ENCODE measurements at regions not wholly inside any gene's neighbourhood (a gene's known extent, or its start where the extent isn't known, plus 50 kb on each side); places are given as distances from the start of the nearest gene placed in this dataset.

DNA sequence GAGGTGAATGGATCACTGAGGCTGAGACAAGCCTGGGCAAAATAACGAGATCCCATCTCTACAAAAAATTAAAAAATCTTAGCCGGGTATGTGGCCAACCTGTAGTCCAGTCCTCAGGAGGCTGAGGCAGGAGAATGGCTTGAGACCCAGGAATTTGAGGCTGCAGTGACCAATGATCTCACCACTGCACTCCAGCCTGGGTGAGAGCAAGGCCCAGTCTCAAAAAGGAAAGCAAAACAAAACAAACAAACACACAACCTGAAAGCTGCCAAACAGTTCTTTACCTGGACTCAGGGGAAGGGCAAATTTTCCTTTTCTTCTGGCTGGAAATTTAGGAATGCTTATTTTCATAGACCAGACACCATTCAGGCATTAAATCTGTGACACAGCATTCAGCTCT, 163.1 kb upstream of the FAT1 start:
- Histone ChIP-seq H3K4me1 (no peaks in the 10 kb centered on the region), H3K36me3 (no peaks in the 10 kb centered on the region), H3K9me3 (no peaks in the 10 kb centered on the region), H3K27ac (no peak overlapping the region), H3K4me3 (no peak overlapping the region), H3K27me3 (no peaks in the 10 kb centered on the region)
- TF ChIP-seq, protein P1, sequence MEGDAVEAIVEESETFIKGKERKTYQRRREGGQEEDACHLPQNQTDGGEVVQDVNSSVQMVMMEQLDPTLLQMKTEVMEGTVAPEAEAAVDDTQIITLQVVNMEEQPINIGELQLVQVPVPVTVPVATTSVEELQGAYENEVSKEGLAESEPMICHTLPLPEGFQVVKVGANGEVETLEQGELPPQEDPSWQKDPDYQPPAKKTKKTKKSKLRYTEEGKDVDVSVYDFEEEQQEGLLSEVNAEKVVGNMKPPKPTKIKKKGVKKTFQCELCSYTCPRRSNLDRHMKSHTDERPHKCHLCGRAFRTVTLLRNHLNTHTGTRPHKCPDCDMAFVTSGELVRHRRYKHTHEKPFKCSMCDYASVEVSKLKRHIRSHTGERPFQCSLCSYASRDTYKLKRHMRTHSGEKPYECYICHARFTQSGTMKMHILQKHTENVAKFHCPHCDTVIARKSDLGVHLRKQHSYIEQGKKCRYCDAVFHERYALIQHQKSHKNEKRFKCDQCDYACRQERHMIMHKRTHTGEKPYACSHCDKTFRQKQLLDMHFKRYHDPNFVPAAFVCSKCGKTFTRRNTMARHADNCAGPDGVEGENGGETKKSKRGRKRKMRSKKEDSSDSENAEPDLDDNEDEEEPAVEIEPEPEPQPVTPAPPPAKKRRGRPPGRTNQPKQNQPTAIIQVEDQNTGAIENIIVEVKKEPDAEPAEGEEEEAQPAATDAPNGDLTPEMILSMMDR (IDR thresholded peaks at IDR 0.05): no peak
- TF ChIP-seq EP300 (IDR thresholded peaks at IDR 0.05; ENCODE audit: low read depth) (no peak), POLR2A (IDR thresholded peaks at IDR 0.05) (no peak), POLR2AphosphoS5 (IDR thresholded peaks at IDR 0.05) (no peak)
- in situ Hi-C loops (cut with MboI; ENCODE audit: low pct_ligation_motif_present in 1 of 4, low pct_unique_long_range_greater_than_20kb in 1 of 4, low sequenced_read_pairs in 3 of 4): no loop called here
- no peak for DNase-seq
- WGBS, 2 donors (ENCODE audit: low coverage in 1 of 2): 80 to 100% methylated on average over 2 of the region's 2 CpGs
- intact Hi-C loops (cut with DNase I; ENCODE audit: low total_unique reads): no loop called here

- WGBS, 2 donors (ENCODE audit: low coverage in 1 of 2): 75 to 86% methylated on average over 5 to 6 of the region's 6 CpGs
- DNase-seq: no peak
These were observed 163.6 kb upstream of the FAT1 start for GRCh38 chr4:186887291-186887700.

DNA sequence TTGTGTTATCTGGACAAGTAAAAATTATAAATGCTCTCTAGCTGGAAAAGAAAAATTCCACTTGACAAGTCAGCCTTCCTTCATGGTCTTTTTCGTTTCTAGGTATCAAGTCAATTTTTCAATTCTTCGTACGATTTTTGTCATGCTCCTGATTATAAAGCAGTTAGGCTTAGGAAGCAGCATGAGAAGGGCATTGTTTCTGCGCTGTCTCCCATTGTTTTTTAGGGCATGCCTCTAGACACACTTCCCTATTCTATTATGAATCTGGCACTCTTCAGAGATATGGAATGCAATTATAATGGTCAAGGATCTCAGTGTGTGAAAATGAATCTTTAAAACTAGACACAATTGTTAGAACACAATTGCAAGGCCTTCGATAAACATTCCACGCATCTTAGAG, 164.1 kb upstream of the FAT1 start:
- in situ Hi-C loops (cut with MboI; ENCODE audit: low pct_ligation_motif_present in 1 of 4, low pct_unique_long_range_greater_than_20kb in 1 of 4, low sequenced_read_pairs in 3 of 4): no loop called here
- DNase-seq: no peak
- TF ChIP-seq, protein P1 (IDR thresholded peaks at IDR 0.05): no peak
- TF ChIP-seq POLR2AphosphoS5 (IDR thresholded peaks at IDR 0.05): no peak
- TF ChIP-seq EP300 (IDR thresholded peaks at IDR 0.05; ENCODE audit: low read depth): no peak
- Histone ChIP-seq H3K36me3 (no peaks in the 10 kb centered on the region), H3K27ac (no peak overlapping the region), H3K9me3 (no peaks in the 10 kb centered on the region), H3K4me3 (no peak overlapping the region), H3K27me3 (no peaks in the 10 kb centered on the region), H3K4me1 (no peaks in the 10 kb centered on the region)
- intact Hi-C loops (cut with DNase I; ENCODE audit: low total_unique reads): no loop called here
- 83 to 89% methylated on average over 6 of the region's 6 CpGs for WGBS, 2 donors (ENCODE audit: low coverage in 1 of 2)

More at GRCh38 chr4:186887291-186887700, 163.6 kb upstream of the FAT1 start:
- Histone ChIP-seq H3K27ac (no peak overlapping the region), H3K4me3 (no peak overlapping the region), H3K9me3 (no peaks in the 10 kb centered on the region), H3K36me3 (no peaks in the 10 kb centered on the region), H3K4me1 (no peaks in the 10 kb centered on the region), H3K27me3 (no peaks in the 10 kb centered on the region)
- intact Hi-C loops (cut with DNase I; ENCODE audit: low total_unique reads) (no loop called here), in situ Hi-C loops (cut with MboI; ENCODE audit: low pct_ligation_motif_present in 1 of 4, low pct_unique_long_range_greater_than_20kb in 1 of 4, low sequenced_read_pairs in 3 of 4) (no loop called here)
- TF ChIP-seq POLR2AphosphoS5 (IDR thresholded peaks at IDR 0.05): no peak
- no peak for TF ChIP-seq POLR2A (IDR thresholded peaks at IDR 0.05)
- no peak for TF ChIP-seq EP300 (IDR thresholded peaks at IDR 0.05; ENCODE audit: low read depth)
- TF ChIP-seq, protein P1 (IDR thresholded peaks at IDR 0.05): no peak

DNA sequence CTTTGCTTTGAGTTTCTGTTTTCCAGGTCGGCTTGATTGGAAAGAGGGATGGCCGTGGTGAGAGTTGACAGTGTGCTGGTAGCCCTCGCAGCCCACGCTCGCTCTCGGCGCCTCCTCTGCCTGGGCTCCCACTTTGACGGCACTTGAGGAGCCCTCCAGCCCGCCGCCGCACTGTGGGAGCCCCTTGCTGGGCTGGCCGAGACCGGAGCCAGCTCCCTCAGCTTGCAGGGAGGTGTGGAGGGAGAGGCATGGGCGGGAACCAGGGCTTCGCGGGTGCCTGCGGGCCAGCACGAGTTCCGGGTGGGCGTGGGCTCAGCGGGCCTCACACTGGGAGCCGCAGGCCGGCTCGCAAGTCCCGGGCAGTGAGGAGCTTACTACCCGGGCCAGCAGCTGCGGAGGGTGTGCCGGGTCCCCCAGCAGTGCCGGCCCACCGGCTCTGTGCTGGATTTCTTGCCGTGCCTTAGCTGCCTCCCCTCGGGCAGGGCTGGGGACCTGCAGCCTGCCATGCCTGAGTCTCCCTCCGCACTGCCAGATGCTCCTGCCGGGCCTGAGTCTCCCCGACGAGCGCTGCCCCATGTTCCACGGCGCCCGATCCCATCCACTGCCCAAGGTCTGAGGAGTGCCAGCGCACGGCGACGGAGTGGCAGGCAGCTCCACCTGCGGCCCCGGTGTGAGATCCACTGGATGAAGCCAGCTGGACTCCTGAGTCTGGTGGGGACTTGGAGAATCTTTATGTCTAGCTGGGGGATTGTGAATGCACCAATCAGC, 166.4 kb upstream of the FAT1 start:
- H3K27me3 ChIP-seq: no peaks in the 10 kb centered on the region
- H3K4me3 ChIP-seq: no peak overlapping the region
- no peaks in the 10 kb centered on the region for H3K4me1 ChIP-seq
- no peak overlapping the region for H3K27ac ChIP-seq
- TF ChIP-seq POLR2AphosphoS5 (IDR thresholded peaks at IDR 0.05) (no peak), POLR2A (IDR thresholded peaks at IDR 0.05) (no peak), EP300 (IDR thresholded peaks at IDR 0.05; ENCODE audit: low read depth) (no peak)
- TF ChIP-seq, protein P1 (IDR thresholded peaks at IDR 0.05): no peak
- H3K9me3 ChIP-seq: no peaks in the 10 kb centered on the region
- DNase-seq: no peak
- intact Hi-C loops (cut with DNase I; ENCODE audit: low total_unique reads) (no loop called here), in situ Hi-C loops (cut with MboI; ENCODE audit: low pct_ligation_motif_present in 1 of 4, low pct_unique_long_range_greater_than_20kb in 1 of 4, low sequenced_read_pairs in 3 of 4) (no loop called here)
- H3K36me3 ChIP-seq: no peaks in the 10 kb centered on the region
- WGBS, 2 donors (ENCODE audit: low coverage in 1 of 2): 90 to 100% methylated on average over 6 to 36 of the region's 46 CpGs

Measured in transverse colon (tissue), 4 donors.